HG02884 (cell line): ENCODE measurements at regions not wholly inside any gene's neighbourhood (a gene's known extent, or its start where the extent isn't known, plus 50 kb on each side); places are given as distances from the start of the nearest gene placed in this dataset.
"Not testable (repeated sequence)": the region's sequence is repeated elsewhere in the genome, so short reads cannot be mapped to it uniquely, and the experiment has no call there.

ENCODE experiments used
- ATAC-seq: cut with Tn5 transposase; IDR thresholded peaks from one replicate; pipeline ENCODE4 v1.9.1; 2021; ENCODE audit warnings: mild to moderate bottlenecking, moderate library complexity; ENCODE audit not compliant: unreplicated experiment

DNA sequence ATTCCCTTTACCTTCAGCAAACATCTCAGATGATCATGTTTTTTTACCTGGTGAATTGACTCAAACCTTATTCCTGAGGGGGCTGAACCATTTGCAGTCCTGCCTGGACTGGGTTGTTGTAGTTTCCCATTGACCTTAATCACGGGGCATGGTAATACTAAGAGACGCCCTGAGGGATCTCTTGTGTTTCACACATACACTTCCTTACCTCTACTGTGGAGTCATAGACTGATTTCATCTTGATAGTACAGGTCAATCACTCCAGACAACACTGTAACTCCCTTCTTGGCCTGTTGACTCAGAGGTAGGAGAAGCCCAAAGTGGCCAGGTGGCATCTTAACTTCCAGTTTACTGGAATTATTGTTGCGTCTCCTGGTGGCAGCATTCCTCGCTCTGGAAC, 1064.0 kb upstream of the PCDH10 start:
- no peak for ATAC-seq

DNA sequence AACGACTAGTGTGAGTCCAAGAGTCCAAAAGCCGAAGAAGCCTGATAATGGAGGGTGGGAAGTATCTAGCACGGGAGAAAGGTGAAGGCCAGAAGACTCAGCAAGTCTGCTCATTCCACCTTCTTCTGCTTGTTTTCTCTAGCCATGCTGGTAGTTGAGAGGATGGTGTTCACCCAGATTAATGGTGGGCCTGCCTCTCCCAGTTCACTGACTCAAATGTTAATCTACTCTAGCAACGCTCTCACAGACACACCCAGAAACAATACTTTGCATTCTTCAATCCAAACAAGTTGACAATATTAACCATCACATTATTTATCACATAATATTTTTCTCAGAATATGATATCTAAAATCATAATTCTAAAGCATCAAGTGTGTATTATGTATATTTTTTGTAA, 1055.1 kb upstream of the PCDH10 start:
- no peak for ATAC-seq

DNA sequence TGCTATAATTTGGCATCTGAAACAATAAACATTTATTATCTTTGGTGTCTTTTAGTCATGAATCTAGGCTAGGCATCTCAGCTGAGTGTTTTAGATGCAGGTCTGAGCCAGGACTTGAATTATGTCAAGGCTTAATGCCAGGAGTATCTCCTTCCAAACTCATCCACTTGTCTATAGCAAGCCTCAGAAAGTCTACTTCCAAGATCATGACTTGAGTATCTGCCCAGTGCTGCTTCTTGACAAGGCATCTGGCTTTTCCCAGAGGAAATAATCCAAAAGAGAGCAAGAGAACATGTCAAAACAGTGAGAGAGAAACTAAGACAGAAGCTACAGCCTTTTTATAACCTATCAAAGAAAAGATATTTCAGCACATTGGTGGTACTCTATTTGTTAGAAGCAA, 1052.1 kb upstream of the PCDH10 start:
- ATAC-seq, result no peak

DNA sequence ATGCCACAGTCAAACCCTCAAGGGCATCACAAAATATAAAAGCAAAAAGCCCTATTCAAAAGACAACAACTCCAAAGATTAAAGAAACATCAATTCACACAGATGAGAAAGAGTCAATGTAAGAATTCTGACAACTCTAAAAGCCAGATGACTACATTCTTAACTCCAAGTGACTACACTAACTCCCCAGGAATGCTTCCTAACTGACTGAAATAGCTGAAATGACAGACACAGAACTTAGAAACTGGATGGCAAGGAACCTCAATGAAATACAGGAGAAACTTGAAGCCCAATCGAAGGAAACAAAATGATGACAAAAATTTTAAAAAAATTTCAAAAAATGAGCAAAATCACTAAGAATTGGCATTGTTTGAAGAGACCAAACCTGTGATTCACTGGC, 1047.6 kb upstream of the PCDH10 start:
- no peak for ATAC-seq

DNA sequence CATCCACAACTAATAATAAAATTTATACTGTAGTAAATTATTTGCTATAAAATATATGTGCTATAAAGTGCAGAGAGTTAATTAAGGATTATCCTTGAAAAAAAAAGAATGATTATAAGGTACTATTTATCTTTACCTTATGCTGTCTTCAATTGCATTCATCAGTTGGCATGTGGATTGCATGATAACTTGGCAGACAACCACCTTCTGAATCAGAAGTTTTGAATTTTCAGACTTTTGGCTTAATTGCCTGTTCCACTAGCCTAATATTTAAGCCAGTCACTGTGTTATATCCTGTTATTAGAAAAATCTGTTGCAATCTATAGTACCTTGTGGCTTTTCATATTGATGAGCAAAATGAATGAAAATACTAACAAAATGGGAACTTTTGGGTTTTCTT, 1040.3 kb upstream of the PCDH10 start:
- no peak for ATAC-seq

DNA sequence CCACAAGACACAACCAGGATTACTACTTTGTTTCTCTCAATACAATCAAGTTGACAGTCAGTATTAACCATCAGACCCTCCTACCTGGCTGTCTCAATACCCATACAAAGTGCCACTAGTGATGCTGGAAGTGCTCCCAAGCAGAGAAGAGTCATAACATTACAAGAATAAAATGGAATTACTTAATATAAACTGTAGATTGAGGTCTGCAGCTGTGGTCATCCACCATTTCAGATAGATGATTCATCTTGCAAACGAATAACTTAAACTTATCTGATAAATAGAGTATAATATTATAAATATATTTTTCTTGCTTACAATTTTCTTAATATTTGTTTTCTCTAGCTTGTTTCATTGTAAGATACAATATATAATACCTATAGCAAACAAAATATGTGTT, 1034.2 kb upstream of the PCDH10 start:
- ATAC-seq, result no peak

DNA sequence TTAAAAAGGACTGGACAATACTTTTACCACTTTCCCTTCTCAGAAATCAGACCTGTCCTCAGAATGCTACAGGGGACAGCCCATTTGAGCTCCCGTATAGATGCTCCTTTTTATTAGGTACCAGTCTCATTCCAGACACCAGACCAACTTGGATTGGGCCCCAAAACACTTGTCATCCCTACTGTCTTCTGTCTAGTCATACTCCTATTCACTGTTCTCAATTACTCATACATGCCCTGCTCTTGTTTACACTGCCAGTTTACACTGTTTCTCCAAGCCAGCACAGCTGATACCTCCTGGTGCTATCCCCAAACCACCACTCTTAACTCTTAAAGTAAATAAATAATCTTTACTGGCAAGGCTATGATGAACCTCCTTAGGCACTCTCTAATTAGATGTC, 1026.4 kb upstream of the PCDH10 start:
- ATAC-seq, result not testable (repeated sequence)

DNA sequence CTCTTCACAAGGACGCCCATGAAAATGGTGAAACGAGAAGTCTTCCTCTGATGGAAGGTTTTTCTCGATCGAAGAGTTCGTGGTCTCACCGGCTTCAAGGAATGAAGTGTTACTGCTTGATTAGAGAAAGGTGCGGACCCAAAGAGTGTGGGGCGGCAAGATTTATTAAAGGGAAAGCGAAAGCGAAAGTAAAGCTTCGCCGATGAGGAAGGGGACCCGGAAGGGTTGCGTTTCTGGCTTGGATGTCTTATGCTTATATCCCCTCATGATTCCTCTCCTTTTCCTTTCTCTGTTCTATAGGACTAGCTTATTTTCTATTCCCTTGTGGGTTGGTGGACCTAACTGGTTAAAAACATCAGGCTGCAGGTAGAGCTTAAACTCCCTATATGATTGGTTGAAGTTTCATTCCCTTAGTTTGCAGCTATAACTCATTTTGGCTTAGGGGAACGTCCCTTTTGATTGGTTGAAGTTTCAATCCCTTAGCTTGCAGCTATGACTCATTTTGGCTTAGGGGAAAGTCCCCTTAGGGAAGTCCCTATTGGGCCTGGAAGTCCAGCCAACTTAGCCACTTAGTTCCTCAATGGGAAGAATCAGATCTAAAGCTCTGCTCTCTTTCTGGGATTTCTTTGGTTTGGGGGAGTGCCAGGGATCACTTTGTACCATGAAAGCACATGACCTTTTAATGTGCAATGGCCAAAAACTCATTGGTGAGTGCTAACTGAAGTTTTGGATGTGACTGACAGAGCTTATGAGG, 1025.0 kb upstream of the PCDH10 start:
- peak; percentile 73 for ATAC-seq

DNA sequence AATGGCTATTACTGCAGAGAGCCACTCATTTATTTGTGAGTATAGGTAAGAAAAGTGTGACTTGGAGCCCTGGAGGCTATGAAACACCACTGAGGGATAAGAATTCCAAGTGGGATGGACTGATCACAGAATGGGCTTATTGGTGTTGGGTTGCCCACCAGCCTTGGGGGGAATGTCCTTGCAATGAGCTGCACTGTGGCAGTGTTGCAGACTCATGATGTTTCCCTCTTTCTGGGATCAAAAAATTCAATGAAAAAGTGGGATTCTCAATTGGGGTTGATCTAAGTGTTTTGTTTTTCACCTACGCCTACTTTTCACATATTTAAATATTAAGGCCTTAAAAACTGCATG, 1024.5 kb upstream of the PCDH10 start:
- no peak for ATAC-seq

DNA sequence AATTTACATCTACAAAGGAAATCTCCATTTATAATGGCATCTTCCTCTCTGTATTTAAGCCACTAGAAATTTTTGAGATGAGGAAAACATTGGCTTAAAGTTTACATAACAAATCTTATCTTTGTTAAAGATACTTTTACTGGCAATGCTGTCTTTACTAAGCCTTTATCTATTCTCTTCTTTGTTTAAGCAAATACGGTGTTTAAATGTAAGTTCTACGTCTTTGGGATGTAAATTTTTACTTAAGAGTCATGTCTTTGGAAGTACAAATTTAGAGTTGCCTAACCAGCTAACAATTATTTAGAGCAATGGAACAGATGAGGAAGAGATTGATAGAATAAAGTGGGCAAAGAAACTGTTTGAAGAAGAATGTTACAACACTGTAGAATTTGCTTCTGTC, 1024.0 kb upstream of the PCDH10 start:
- ATAC-seq, result no peak

DNA sequence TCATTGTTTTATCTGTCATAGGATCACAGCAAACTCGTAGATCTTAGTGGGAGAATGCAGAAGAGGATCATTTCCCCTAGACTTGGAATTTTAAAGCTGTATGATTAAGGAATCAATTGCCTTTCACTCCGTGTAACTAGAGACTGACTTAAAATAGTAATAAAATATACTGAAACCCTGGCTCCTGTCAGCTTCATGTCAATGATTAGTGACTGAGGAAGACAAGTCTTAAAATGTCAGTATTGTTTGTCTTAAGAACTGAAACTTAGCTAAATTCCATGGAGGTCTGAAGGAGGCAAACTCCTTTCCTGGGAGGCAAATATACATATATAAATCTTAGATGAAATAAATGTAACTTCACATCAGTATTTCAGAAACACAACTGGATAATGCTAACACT, 1016.7 kb upstream of the PCDH10 start:
- no peak for ATAC-seq

DNA sequence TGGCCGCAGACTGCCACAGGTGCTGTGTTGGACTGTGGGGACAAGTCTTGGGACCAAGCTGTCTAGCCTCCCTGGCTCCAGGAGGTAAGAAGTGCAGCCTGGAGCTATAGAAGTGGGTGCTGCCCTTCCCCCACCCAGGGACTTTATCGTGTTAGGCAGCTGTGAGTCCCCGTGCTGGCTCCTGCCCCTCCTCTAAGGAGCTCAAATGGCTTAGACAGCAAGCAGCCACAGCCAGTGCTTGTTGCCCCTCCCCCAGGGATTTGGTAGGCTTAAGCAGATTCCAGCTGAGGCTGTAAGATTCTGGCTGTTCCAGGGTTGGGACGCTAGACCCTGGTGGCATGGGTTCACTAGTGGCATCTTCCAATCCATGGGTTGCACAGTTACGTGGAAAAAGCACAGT, 979.4 kb upstream of the PCDH10 start:
- no peak for ATAC-seq

DNA sequence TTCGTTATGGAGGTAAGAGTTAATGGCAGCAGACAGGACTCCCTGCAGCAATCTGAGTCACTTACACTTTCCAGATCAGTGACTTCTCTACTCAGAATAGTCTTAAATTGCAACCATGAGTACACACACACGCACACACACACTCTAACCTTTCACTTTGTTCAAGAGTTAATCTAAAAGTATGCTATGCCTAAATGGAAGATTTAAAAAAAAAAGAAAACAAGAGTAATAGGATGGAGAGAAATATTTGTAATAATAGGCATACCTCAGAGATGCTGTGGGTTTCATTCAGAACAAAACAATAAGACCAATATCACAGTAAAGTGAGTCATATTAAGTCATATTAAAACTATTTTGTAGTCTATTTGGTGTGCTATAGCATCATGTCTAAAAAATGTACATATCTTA, 969.1 kb upstream of the PCDH10 start:
- ATAC-seq, result no peak

DNA sequence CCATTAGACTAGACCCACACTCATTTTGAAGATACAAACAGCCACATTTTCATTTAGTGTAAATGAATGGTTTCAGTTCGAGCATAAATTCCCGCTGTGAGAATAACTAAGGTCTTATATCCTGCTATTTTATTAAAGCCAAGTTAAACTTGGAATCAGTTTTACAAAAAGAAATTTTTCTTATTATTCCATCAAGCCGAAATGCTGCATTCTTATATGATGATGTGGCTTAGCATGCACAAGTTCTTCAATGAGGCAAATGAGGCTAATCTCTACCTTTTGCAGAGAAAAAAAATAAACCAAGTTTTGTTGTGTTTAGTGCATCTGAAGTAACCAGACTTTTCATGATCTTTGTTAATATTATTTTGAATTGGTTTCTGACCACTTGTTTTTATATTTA, 953.9 kb upstream of the PCDH10 start:
- ATAC-seq, result no peak

DNA sequence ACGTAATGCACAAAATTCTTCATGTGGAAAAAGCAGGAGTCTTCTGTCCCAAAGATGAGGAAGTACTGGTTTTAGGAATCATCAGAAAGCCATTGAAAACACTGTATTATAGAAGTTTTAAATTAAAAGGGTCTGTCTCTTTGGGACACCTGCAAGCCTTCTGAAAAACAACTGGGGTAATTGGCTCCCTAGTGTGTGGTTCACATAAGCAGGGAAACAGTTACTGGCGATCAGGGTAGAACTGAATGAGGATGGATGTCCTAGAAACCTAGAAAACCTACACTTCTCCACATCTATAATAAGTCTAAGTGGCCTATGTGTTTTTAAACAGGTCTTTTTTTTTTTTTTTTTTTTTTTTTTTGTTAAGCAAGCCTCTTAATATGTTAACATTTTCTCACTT, 945.5 kb upstream of the PCDH10 start:
- ATAC-seq, result no peak

DNA sequence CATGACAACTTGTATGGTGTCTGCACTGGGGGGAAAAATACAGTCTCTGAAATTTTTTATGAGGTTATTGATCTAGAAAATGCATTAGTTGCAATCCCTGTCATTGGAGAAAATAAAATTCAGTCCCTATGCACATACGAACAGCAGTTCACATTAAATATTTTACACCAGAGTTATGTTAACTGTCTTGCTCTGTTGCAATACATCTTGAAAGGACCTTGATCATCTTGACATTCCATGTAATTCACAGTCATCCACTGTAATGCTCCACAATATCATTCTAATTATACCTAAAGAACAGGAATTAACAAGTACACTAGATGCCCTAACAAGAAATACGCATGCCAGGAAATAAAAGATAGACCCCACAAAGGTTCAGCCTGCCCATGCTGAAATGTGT, 934.6 kb upstream of the PCDH10 start:
- ATAC-seq, result no peak

DNA sequence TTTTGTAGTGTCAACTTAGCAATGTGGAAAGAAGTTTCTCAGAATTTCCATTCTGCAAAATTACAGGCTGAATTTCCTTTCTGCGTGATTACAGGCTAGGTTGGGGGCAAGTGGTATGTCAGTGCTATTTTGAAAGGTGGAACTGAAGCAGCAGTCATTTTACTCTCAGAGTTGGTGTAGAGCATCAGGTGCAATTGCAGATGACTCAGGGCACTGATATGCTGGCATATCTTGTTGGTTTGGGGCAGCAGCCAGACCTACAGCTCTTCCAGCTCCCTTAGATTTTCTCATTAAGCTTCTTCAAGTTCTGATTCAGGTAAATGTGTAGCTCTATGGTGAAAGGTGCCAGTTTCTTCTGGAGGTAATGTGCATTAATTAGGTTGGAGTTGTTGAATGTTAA, 930.7 kb upstream of the PCDH10 start:
- ATAC-seq, result no peak

DNA sequence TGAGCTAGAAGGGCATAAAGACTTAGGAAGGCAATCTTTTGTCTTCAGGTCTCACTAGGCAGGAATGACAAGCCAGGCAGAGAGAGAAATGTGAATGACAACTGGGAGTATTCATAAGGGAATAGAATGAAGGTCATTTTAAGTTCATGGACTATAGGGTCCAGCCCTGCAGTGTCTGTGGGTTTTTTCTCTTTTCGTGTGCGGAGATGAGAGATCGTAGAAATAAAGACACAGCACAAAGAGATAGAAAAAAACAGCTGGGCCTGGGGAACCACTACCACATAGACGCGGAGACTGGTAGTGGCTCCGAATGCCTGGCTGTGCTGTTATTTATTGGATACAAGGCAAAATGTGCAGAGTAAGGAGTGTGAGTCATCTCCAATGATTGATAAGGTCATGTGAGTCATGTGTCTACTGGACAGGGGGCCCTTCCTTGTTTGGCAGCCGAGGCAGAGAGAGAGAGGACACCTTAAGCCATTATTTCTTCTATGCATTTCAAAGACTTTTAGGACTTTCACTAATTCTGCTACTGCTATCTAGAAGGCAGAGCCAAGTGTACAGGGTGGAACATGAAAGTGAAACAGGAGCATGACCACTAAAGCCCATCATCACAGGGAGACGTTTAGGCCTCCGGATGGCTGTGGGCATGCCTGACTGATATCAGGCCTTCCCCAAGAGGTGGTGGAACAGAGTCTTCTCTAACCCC, 921.8 kb upstream of the PCDH10 start:
- no peak for ATAC-seq

DNA sequence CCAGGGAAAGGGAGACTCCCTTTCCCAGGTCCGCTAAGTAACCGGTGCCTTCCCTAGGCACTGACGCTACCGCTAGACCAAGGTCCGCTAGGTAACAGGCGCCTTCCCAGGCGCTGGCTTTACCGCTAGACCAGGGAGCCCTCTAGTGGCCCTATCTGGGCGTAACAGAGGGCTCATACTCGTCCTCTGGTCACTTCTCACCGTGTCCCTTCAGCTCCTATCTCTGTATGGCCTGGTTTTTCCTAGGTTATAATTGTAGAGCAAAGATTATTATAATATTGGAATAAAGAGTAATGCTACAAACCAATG, 921.3 kb upstream of the PCDH10 start:
- ATAC-seq, result not testable (repeated sequence)

DNA sequence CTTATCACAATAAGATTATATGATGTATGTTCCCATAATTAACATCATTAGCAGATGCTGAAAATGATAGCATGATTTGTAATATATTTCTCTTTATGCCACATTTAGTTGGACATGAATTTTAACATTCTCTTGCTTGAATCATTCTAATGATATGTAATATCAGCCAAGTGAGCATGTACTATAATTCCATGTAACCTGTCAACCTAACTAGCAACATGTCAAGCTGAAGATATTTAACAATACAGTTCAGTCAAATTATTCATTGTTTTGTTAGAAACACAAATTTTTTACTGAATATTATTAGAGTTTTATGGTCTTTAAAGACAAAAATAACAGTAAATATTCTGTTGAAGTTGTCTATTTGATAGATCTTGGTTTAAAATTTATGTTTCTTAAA, 920.4 kb upstream of the PCDH10 start:
- no peak for ATAC-seq

DNA sequence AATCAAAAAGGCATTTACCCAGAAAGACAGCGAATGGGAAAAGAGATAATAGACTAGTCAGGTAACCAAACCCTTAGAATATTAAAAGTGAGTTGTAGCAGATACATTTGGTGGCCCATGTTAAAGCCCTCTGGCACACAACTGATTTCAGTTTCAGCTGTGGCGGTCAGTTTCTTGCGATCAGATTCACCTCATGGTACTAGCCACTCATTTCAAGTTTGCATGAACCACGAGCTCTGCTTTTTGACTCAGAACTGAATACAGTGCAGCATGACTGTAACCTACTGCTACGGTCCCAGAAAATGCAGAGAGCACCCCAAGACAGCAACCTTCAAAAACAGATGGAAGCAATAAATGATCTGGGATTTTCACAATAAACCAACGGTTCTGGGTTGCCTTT, 919.1 kb upstream of the PCDH10 start:
- ATAC-seq, result no peak

DNA sequence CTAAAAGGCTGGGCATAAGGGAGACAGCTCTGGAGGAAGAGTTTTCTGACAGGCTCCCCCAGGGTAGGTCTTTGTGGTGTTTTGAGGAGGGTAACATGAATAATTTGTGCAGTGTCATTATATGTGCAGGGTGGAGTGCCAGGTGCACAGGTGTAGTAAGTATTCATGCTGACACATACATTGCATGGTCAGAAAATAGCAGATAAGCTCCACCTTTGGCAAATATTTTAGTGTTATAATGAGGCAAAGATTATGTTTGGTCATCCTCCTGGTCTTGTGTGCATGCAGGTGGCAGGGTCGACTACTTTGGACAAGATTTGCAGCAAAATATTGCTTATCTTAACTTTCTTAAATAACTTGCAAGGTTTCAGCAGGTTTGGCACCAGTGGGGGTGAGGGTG, 910.4 kb upstream of the PCDH10 start:
- no peak for ATAC-seq

DNA sequence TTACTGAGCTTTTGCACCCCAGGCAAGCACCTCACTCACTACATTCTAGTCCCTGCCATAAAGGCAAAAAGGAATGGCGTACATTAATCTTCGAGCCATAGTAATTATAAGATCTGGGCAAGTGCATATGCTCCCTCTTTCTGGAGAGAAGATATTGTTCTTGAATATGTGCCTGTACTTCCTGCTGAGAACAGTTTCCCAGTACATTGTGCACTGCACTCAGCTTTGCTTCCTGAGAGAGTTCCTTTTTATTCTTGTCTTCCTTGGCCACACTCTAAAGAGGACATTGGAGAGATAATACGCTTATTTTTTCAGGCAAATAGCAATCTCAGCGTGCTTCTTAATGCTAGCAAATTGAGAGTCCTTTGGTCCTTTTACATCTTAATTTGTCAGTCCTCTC, 909.0 kb upstream of the PCDH10 start:
- no peak for ATAC-seq
